GM21381 (cell line): ENCODE measurements at regions not wholly inside any gene's neighbourhood (a gene's known extent, or its start where the extent isn't known, plus 50 kb on each side); places are given as distances from the start of the nearest gene placed in this dataset.

Source experiments
- ATAC-seq: cut with Tn5 transposase; IDR thresholded peaks from one replicate; pipeline ENCODE4 v1.9.1; 2021; ENCODE audit warnings: mild to moderate bottlenecking, moderate library complexity; ENCODE audit not compliant: unreplicated experiment

GRCh38 chr10:130776724-130777123, 534.8 kb downstream of the TCERG1L start:
- no peak for ATAC-seq

DNA sequence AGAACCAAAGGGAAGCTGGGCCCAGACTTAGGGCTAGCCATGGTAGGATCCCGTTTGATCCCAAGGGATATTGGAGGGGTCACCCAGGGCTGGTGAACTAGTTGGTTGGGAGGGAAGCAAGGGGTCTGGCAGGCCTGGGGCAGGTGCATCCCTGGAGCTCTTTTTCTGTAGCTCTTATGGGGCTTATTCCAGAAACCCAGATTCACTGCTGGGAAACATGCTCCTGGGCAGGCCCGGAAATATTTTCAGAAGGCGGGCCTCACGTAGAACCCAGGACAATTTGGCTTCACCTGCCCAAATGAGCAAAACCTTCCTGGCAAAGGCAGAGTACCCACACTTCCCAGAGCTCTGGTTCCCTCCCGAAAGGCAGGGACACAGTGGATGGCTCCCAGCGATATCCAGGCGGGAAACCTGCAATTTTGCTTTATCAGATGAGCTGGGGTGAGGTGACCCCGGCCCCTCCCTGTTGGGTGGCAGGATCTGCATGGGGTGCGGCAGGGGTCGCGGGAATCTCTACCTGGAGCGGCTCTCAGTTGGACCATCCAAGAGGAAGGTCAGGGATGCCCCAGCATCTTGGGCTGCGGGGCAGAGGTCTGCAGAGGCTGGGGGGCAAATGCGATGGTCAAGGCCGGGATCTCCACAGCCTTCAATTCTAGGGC, 533.9 kb downstream of the TCERG1L start:
- ATAC-seq, result no peak

- no peak for ATAC-seq
Measured at GRCh38 chr10:130778166-130778545, 533.4 kb downstream of the TCERG1L start.

- ATAC-seq, result no peak
Measured at GRCh38 chr10:130780763-130781162, 530.8 kb downstream of the TCERG1L start.

DNA sequence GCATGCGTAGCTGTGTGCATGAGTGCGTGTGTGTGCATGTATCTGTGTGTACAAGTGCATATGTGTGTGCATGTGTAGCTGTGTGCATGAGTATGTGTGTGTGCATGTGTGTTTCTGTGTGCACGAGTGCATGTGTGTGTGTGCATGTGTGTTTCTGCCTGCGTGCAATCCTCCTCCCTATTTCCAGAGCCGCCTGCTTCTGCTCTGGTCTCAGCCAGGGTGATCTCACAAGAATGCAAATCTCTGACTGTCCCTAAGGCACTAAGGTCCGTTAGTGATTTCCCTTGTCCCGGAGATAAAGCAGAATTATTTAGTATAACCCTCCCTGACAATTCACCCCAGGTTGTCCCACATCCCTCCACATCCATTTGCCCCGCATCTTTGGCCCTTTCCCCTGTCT, 530.3 kb downstream of the TCERG1L start:
- ATAC-seq, result no peak

- ATAC-seq, result no peak
Measured at GRCh38 chr10:130781623-130782022, 529.9 kb downstream of the TCERG1L start.

DNA sequence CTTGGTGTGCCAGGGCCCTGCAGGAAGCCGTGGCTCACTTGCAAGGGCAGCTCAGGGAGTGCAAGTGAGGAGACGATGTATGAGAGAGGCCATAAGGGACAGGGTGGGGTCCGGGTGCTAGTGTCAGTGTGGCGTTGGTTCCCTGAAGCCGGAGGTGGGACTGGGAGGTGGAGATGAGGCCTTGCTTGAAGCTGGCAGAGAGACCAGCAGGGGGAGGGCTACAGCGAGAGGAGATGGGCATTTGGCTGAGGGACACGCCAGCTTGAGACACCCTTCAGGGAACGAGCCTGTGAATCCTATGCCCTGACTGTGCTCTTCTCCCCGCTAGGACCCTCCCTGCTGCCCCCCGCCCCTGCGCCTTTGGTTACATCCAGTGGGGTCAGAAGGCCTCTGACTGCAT, 529.1 kb downstream of the TCERG1L start:
- no peak for ATAC-seq

GRCh38 chr10:130784326-130784725, 527.2 kb downstream of the TCERG1L start:
- no peak for ATAC-seq

DNA sequence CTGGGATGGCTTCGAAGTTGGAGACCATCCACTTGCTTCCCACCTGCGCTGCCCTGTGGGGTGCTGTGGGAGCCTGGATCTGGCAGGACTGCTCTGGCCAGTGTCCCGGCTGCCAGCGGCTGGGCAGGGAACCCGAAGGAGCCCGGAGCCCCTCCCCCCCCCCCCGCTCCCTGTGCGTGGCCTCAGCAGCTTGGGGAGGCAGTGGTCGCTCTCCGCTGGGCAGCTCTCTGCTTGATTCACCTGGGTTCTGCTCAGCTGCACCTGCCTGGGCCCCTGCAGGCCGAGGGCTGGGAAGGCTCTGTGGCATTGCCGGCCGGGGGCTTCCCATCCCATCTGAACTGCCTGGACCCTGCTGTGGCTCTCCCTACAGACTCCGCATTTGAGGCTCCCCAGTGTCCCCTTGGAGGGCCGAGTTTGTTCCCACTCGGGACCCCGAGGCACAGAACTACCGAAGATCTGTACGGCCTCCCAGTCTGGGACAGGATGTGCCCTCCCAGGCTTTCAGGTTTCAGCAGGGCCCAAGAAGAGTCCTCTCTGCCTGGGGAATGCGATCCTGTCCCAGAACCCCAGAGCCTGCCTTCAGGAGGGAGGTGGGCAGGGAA, 525.1 kb downstream of the TCERG1L start:
- ATAC-seq, result no peak

DNA sequence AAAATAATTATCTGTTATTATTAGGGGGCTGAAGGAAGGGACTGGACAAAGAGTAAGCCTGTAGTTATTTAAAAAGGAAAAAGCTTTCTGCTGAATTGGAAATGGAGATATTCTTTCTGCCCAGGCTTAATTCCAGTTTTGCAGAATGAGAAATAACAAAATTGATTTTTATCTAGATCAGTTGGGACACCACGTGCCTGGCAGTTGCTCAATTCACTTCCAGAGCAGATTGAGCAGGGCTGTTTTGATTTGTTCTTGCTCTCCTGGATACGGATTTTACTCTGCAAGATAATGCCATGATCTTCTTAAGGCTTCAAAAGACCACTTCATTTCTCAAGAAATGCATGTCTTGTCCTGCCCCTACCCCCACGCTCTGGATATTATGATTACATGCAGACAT, 524.3 kb downstream of the TCERG1L start:
- no peak for ATAC-seq

GRCh38 chr10:130787821-130788220, 523.7 kb downstream of the TCERG1L start:
- no peak for ATAC-seq

DNA sequence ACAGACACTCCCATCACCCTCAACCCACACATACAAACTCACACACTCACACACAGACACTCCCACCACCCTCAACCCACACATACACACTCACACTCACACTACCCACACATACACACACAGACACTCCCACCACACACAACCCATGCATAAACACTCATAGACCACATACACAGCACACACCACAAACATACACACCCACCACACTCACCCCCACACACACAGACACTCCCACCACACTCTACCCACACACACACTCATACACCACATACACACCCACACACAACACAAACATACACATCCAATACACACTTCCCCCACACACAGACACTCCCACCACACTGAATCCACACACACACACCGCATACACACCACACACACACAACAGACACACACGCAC, 521.2 kb downstream of the TCERG1L start:
- no peak for ATAC-seq

DNA sequence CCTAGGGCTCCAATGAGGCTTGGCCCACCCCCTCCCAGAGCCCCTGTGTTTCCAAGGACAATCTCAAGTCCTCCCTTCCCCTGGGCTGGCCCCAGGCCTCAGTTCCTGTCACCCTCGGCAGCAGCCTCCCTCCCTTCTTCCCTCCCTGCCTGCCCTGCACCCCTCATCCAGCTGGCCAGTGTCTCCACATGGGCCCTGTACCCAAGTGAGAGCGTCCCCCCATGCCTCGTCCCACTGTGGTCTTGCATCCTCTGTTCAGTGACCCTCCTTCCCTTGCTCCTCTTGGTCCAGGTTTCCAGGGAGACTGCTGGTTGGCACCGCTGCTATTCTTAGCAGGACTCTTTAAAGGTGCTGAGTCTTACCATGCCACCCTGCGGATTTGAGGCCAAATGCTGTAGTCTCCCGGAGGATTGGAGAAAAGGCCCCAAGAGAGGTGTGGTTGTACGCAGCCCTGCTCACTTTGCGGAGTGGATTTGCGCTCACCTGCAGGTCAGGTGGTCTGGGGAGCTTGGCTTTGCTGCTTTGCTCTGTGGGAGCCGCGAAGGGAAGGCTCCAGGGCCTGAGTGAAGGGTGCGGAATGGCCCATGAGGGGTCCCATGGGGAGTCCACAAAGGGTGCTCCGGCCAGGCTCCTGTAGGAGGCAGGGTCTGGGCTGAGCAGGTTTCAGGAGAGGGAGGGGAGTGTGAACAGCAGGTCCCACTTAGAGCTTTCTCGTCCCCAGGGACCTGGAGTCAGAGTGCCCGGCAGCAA, 519.2 kb downstream of the TCERG1L start:
- no peak for ATAC-seq

DNA sequence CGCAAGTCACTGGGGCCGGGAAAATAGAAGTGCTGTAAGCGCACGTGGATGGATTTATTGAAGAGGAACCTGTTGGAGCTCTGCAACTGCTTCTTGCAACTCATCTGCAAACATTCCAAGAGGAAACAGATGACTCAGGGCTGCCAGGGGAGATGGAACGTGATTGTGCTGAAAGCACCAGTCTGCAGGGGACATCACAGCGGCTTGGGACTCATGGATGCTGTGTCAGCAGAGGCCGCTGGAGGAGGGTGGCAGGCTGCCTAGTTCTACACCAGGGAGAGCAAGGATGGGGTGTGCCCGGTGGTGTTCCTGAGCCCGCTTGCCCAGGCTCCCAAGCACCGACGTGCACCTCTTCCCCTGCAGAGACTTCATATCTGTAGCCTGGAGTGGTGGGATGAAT, 515.7 kb downstream of the TCERG1L start:
- ATAC-seq, result no peak

- ATAC-seq, result no peak
Measured at GRCh38 chr10:130799532-130799931, 512.0 kb downstream of the TCERG1L start.

DNA sequence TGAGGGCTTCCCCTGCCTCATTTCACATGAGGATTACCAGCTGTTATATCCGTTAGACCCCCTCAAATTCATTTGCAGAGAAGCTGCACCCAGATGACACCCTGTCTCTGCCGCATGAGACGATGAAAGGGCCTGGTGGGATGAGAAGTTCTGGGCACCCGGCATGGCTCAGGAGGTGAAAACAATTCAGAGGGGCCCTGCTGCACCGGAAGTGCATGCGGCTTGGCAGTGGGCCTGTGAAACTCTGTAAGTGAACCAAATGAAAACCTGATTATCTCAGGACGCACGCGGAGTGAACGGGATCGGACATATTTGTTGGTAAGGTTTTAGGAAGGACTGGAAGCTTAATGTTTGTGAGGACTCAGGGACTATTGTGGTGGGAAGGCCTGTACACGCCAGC, 511.2 kb downstream of the TCERG1L start:
- no peak for ATAC-seq

GRCh38 chr10:130801276-130801675, 510.2 kb downstream of the TCERG1L start:
- ATAC-seq, result no peak

- ATAC-seq, result no peak
Measured at GRCh38 chr10:130801784-130802183, 509.7 kb downstream of the TCERG1L start.

GRCh38 chr10:130802301-130802700, 509.2 kb downstream of the TCERG1L start:
- ATAC-seq, result no peak

DNA sequence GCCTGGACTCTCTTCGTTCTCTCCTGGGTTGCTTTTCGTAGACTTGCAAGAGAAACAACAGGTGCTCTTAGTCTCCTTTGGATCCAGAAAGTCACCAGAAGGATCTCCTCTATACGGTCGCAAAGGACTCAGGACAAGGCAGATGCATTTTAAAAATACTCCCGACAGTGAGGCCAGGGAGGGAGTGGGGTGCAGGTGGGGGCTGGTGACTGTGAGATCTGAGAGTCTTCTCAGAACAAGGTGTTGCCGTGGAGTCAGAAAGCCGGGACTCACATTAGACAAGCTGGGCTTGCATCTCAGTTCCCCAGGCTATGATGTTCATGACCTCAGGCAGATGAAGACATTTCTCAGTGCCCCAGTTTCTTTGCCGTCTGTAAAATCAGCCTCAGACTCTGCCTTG, 507.2 kb downstream of the TCERG1L start:
- no peak for ATAC-seq

GRCh38 chr10:130804778-130805634, 506.5 kb downstream of the TCERG1L start:
- ATAC-seq, result no peak
